ENCODE measurements at regions not wholly inside any gene's neighbourhood (a gene's known extent, or its start where the extent isn't known, plus 50 kb on each side); places are given as distances from the start of the nearest gene placed in this dataset.

GRCh38 chr15:94991718-94992117, 760.4 kb downstream of the MCTP2 start:
- Histone ChIP-seq H3K79me1 (ENCODE audit: low read depth, low read length) (no peaks in the 10 kb centered on the region), H2BK20ac (ENCODE audit: low read length) (no peak overlapping the region), H3K4me1 (replicated peaks in 1 of 4; ENCODE audit: control insufficient read depth in 3 of 4, insufficient read depth in 4 of 4, low read length in 3 of 4) (no peaks in the 10 kb centered on the region), H4K8ac (ENCODE audit: extremely low read depth, insufficient read depth, low read length) (no peak overlapping the region), H3K14ac (ENCODE audit: insufficient read length) (no peak overlapping the region), H3K23ac (ENCODE audit: insufficient read length) (no peak overlapping the region), H3K27ac (ENCODE audit: low read depth, low read length) (no peak overlapping the region), H4K91ac (replicated peaks; ENCODE audit: insufficient read length, low read length) (no peak overlapping the region), H3K23me2 (ENCODE audit: low read depth, low read length) (no peaks in the 10 kb centered on the region), H2BK120ac (replicated peaks; ENCODE audit: low read depth, low read length) (no peak overlapping the region), H3K36me3 (ENCODE audit: control insufficient read depth in 2 of 4, insufficient read depth in 4 of 4, low read length in 3 of 4) (no peaks in the 10 kb centered on the region), H3K4me3 (ENCODE audit: extremely low read depth in 1 of 4, insufficient read depth in 2 of 4, low read depth in 3 of 4, low read length in 4 of 4) (no peak overlapping the region), H4K20me1 (replicated peaks in 1 of 2; ENCODE audit: control insufficient read depth in 1 of 2, insufficient read depth in 2 of 2, low read length in 2 of 2) (no peaks in the 10 kb centered on the region), H3K4ac (replicated peaks; ENCODE audit: insufficient read length, low read depth, low read length) (no peak overlapping the region), H3K9ac (replicated peaks in 1 of 4; ENCODE audit: extremely low read depth in 1 of 4, low read depth in 3 of 4, low read length in 3 of 4) (no peak overlapping the region), H2AK5ac (ENCODE audit: low read depth, low read length) (no peak overlapping the region), H2BK5ac (ENCODE audit: low read depth, low read length) (no peak overlapping the region), H3K9me3 (ENCODE audit: insufficient read depth in 2 of 2, low read depth in 1 of 2, low read length in 1 of 2) (no peaks in the 10 kb centered on the region; a peak in 1 of 4 replicates), H3K18ac (ENCODE audit: extremely low read depth, low read length) (no peak overlapping the region), H3K79me2 (ENCODE audit: control insufficient read depth in 1 of 2, insufficient read depth in 2 of 2, low read length in 2 of 2) (no peaks in the 10 kb centered on the region), H3K56ac (replicated peaks; ENCODE audit: insufficient read length, low read depth, low read length) (no peak overlapping the region), H2AFZ (ENCODE audit: low read length) (no peak overlapping the region), H3K4me2 (ENCODE audit: insufficient read depth in 1 of 2, low read depth in 2 of 2, low read length in 2 of 2) (no peak overlapping the region), H2BK15ac (ENCODE audit: low read length) (no peak overlapping the region), H3K27me3 (replicated peaks in 1 of 4; ENCODE audit: control insufficient read depth in 3 of 4, extremely low read depth in 1 of 4, insufficient read depth in 3 of 4, low read length in 3 of 4) (no peaks in the 10 kb centered on the region), H4K5ac (ENCODE audit: insufficient read length, low read depth, low read length) (no peak overlapping the region), H2BK12ac (ENCODE audit: low read depth, low read length) (no peak overlapping the region)
- FAIRE-seq (no peak), DNase-seq (ENCODE audit: low read depth in 1 of 2, low spot score in 2 of 2) (no peak)
- WGBS, 2 experiments (ENCODE audit: extremely low coverage in 1 of 2, insufficient coverage in 1 of 2, insufficient read length in 1 of 2, insufficient replicate concordance in 2 of 2, low coverage in 1 of 2, low lambda C conversion rate in 2 of 2, missing lambda C conversion rate in 1 of 2): 90% methylated on average over 8 of the region's 8 CpGs; no CpG with 5 or more reads in 1 of the 2 experiments
- POLR2A ChIA-PET (ENCODE audit: partially characterized antibody): no interaction called here
- TF ChIP-seq EGR1 (IDR thresholded peaks at IDR 0.05; ENCODE audit: borderline replicate concordance, low read depth, low read length) (no peak), RFX5 (IDR thresholded peaks at IDR 0.05; ENCODE audit: borderline replicate concordance, low read depth, low read length) (no peak), NRF1 (IDR thresholded peaks at IDR 0.05; ENCODE audit: low read depth, low read length) (no peak)
- CTCF ChIA-PET (ENCODE audit: partially characterized antibody): interaction anchor here (1.7 kb wide), 1 partner anchor 33 kb away, joined by 5 read pairs; no protein-coding TSS in a partner anchor

All from H1 (cell line).